ENCODE measurements at regions not wholly inside any gene's neighbourhood (a gene's known extent, or its start where the extent isn't known, plus 50 kb on each side); places are given as distances from the start of the nearest gene placed in this dataset.
A peak's percentile ranks its signal among the peaks of the same experiment; 100 is the strongest.

DNA sequence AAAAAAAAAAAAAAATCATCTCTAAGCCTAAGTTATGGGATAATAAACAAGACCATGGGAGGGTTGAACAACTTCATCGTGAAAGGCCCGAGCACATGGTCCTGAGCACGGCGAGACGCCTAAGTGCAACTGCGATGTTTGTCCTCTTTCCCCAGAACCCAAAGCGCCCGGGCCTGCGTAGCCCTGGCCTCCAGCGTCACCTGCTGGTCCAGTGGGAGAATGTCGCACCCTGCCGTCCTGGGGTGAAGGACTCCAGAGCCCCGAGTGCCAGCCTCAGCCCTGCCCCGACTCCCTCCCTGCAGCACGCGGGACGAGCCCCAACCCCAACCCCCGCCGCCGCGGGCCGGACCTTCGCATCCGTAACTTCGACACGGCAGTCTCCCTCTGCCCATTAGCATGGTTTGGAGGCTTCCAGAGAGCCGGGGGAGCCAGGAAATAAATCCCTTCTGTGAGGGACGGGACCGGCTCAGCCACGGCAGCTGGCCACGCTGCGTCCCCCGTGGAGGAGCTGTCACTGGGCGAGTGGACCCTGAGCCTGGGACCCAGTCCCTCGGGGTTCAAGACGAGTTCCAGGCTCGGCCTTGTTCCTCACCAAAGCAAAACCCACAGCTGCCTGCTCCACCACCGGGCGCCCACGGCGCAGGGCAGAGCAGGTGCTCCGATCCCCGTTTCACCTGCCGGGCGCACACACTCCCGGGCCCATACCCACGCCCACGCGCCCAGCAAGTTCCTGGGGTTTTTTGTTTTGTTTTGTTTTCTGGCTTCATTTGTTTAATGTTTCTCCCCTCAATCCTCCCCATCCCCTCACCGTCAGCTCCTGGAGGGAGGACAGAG is 132.5 kb upstream of the HAND1 start:
- TF ChIP-seq POLR2A (IDR thresholded peaks at IDR 0.05; ENCODE audit: low read length): no peak
- TF ChIP-seq EP300 (IDR thresholded peaks at IDR 0.05): no peak
- peak; percentile 94 for TF ChIP-seq CTCF (IDR thresholded peaks at IDR 0.05)
- TF ChIP-seq MAFK (IDR thresholded peaks at IDR 0.05; ENCODE audit: partially characterized antibody): no peak
- TF ChIP-seq RAD21 (conservative IDR thresholded peaks at IDR 0.05 in 1 of 2, IDR thresholded peaks at IDR 0.05 in 1 of 2): peak; percentile 99
- no peak for TF ChIP-seq CEBPB (IDR thresholded peaks at IDR 0.05)
- no peak for TF ChIP-seq JUN (IDR thresholded peaks at IDR 0.05)
- TF ChIP-seq RCOR1 (IDR thresholded peaks at IDR 0.05; ENCODE audit: low read depth, low read length): no peak

Measured in A549 (cell line).